Retinal pigment epithelial cell (primary cell): ENCODE measurements at regions not wholly inside any gene's neighbourhood (a gene's known extent, or its start where the extent isn't known, plus 50 kb on each side); places are given as distances from the start of the nearest gene placed in this dataset.

Experiments used
- DNase-seq: peaks from one replicate; pipeline ENCODE4 v3.0.0-alpha.2; 2010; ENCODE audit warnings: low read depth
- H3K4me3 ChIP-seq: 2 replicates; pipeline ENCODE4 v1.5.1; 2011; ENCODE audit warnings: mild to moderate bottlenecking, low read length, control low read depth, moderate library complexity
- TF ChIP-seq, protein P1 (sequence below): conservative IDR thresholded peaks from 2 replicates; pipeline ENCODE4 v1.5.1; 2011; ENCODE audit warnings: low read depth, low read length, control low read depth, inconsistent platforms

DNA sequence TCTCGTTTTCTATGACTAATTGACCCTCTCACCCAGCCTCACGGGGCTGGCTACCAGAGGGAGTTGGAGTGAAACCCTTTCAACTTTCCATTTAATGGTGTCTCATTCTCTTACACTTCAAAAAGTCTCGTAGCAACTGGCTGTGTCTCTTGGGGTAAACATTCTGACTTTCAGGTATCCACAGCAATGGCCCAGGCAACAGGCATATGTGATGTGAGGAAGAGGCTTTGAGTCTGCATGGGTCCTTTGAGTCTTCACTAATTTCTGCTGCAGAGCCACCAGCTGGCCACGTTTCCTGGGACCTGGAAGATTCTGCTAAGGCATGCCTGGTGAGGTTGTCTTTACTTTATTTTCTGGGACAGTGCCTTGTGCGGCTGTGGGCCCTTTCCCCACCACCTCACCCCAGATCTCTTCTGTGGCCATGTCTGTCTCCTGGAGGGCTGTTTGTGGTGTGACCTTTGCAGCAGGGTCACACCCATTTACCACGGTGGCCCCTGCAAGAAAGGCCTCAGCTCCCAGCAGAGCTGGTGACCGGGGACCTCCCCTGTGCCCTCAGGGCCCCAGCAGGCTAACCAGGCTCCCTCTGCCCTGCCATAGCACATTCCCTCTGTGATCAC, 112.5 kb upstream of the FRG1 start:
- DNase-seq, result no peak
- TF ChIP-seq, protein P1, sequence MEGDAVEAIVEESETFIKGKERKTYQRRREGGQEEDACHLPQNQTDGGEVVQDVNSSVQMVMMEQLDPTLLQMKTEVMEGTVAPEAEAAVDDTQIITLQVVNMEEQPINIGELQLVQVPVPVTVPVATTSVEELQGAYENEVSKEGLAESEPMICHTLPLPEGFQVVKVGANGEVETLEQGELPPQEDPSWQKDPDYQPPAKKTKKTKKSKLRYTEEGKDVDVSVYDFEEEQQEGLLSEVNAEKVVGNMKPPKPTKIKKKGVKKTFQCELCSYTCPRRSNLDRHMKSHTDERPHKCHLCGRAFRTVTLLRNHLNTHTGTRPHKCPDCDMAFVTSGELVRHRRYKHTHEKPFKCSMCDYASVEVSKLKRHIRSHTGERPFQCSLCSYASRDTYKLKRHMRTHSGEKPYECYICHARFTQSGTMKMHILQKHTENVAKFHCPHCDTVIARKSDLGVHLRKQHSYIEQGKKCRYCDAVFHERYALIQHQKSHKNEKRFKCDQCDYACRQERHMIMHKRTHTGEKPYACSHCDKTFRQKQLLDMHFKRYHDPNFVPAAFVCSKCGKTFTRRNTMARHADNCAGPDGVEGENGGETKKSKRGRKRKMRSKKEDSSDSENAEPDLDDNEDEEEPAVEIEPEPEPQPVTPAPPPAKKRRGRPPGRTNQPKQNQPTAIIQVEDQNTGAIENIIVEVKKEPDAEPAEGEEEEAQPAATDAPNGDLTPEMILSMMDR, result no peak
- no peak overlapping the region for H3K4me3 ChIP-seq

DNA sequence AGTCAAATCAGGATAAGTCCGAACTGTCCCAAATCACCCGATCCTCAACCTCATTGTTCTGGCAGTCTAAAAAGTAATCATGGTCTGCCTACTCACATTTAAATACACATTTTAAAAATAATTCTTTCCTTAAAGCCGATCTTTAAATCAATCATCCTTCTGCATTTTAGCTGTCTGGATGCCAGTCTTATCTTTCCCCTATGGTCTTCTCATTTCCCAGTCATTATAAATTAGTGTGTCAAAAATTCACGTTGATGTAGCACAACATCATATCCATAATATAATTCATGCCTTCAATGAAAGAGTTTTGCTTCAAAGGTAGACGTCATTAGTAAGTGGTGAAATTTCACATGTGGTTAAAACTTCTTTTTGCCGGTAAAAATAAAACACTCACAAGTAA, 108.1 kb upstream of the FRG1 start:
- H3K4me3 ChIP-seq, result no peak overlapping the region
- TF ChIP-seq, protein P1, result no peak
- no peak for DNase-seq

- H3K4me3 ChIP-seq, result no peak overlapping the region
- TF ChIP-seq, protein P1, result no peak
- DNase-seq, result no peak
These were observed 106.1 kb upstream of the FRG1 start for GRCh38 chr4:189834616-189835015.

- H3K4me3 ChIP-seq, result no peak overlapping the region
- no peak for DNase-seq
- TF ChIP-seq, protein P1, result no peak
These were observed 105.2 kb upstream of the FRG1 start for GRCh38 chr4:189835505-189835904.

DNA sequence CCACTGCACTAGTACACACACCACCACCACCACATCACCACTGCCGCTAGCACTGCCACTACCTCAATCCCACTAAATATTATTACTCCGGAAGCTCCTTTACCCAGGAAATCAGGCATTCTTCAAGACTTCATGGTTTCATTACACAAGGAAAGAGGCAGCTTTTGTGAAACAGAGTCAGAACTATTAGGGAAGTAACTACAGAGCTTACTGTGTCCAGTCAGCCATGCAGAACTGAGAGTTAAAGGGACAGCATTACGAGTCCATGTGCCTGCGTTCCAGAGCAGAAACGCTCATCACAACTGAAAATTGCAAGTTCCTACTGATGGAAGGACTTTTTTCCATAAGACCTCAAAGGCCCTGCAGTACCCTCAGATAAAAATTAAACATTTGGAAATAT, 103.2 kb upstream of the FRG1 start:
- H3K4me3 ChIP-seq, result no peak overlapping the region
- DNase-seq, result no peak
- TF ChIP-seq, protein P1, result no peak

- DNase-seq, result no peak
- TF ChIP-seq, protein P1, result no peak
These were observed 101.7 kb upstream of the FRG1 start for GRCh38 chr4:189838821-189839497.

DNA sequence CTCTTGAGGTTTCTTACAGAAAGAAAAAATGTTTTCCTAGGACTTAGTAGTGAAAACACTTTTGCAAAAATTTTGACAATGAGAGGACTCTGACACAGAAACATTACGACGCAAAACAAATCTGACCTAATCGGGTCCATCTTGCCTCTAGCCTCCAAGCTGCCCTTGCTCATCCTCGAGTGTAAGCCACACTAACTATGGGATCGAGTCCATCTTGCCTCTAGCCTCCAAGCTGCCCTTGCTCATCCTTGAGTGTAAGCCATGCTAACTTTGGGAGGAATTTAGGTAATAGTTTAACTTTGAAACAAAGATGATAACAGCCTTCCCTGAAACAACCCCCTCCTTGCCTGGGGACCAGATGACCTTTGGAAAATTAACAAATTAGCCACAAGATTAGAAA, 100.3 kb upstream of the FRG1 start:
- DNase-seq, result no peak
- no peak overlapping the region for H3K4me3 ChIP-seq
- TF ChIP-seq, protein P1, result no peak

More at GRCh38 chr4:189838821-189839497, 101.7 kb upstream of the FRG1 start:
- no peak overlapping the region for H3K4me3 ChIP-seq
